ENCODE measurements at regions not wholly inside any gene's neighbourhood (a gene's known extent, or its start where the extent isn't known, plus 50 kb on each side); places are given as distances from the start of the nearest gene placed in this dataset.
"Not testable (repeated sequence)": the region's sequence is repeated elsewhere in the genome, so short reads cannot be mapped to it uniquely, and the experiment has no call there.

DNA sequence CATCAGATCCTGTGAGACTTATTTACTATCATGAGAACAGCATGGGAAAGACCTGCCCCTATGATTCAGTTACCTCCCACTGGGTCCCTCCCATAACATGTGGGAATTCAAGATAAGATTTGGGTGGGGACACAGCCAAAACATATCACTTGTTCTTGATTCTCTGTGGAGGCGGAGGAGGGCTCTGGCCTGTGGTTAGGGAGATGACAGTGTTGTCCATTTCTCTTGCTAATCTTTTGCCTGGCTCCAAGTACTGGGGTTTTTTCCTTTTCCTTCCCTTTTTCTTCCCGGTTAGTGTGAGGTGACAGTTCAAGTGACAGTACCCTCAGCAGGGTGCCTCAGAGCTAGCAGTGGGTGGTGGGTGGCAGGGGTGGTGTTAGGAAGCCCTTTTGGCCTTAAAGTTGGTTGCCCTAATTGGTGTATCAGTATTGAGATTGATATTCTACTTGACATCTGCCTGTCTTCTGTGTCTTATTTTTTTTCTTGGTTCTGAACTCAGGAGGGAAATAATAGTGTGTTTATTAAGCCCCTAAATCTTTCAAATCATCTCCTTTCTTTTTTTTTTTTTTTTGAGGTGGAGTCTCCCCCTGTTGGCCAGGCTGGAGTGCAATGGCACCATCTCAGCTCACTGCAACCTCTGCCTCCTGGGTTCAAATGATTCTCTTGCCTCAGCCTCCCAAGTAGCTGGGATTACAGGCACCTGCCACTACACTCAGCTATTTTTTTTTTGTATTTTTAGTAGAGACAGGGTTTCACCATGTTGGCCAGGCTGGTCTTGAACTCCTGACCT is 192.0 kb downstream of the ASB1 start:
- DNase-seq (ENCODE audit: extremely low read depth, low read depth); H3K4me3 ChIP-seq (replicated peaks; ENCODE audit: low read depth, low read length): not testable (repeated sequence)
- TF ChIP-seq, protein P1, sequence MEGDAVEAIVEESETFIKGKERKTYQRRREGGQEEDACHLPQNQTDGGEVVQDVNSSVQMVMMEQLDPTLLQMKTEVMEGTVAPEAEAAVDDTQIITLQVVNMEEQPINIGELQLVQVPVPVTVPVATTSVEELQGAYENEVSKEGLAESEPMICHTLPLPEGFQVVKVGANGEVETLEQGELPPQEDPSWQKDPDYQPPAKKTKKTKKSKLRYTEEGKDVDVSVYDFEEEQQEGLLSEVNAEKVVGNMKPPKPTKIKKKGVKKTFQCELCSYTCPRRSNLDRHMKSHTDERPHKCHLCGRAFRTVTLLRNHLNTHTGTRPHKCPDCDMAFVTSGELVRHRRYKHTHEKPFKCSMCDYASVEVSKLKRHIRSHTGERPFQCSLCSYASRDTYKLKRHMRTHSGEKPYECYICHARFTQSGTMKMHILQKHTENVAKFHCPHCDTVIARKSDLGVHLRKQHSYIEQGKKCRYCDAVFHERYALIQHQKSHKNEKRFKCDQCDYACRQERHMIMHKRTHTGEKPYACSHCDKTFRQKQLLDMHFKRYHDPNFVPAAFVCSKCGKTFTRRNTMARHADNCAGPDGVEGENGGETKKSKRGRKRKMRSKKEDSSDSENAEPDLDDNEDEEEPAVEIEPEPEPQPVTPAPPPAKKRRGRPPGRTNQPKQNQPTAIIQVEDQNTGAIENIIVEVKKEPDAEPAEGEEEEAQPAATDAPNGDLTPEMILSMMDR (IDR thresholded peaks at IDR 0.05; ENCODE audit: low read depth, low read length, missing control alignments), result peak; percentile 27

DNA sequence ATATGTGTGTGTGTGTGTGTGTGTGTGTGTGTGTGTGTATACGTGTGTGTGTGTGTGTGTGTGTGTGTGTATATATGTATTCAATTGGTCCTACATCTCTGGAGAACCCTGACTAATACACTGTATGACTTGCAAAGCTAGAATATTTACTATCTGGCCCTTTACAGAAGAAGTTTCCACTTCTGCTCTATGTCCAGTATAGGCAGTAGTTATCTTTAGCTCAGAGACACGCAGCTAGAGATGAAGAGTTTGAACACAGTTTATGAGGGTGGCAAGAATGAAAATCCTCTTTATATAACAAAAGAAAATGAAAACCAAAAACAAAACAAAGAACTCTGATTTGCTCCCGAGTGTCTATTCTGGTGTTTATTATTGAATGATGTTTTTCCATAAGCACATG is 201.2 kb downstream of the ASB1 start:
- no peak overlapping the region for H3K4me3 ChIP-seq (replicated peaks; ENCODE audit: low read depth, low read length)

DNA sequence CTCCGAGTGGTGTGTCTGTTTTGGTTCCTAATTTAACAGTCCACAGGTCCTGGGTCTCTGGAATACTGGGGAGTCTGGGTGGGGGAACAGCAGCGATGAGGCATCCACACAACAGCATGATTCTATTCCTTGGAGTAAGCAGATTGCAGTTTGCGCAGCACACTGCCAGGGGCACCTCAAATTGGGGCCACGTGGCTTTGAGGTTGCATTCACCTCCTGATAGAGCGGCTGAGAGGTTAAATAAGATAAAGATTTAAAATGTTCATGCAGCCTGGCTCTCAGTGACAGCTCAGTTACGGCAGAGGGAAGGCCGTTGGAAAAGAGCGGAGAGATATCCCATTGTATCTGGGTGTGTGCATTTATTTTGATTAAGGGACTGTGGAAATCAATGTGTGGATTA is 202.3 kb downstream of the ASB1 start:
- DNase-seq (ENCODE audit: extremely low read depth, low read depth), result no peak
- TF ChIP-seq, protein P1 (IDR thresholded peaks at IDR 0.05; ENCODE audit: low read depth, low read length, missing control alignments), result no peak
- H3K4me3 ChIP-seq (replicated peaks; ENCODE audit: low read depth, low read length), result no peak overlapping the region

More for the DNA sequence above, 201.2 kb downstream of the ASB1 start:
- TF ChIP-seq, protein P1 (IDR thresholded peaks at IDR 0.05; ENCODE audit: low read depth, low read length, missing control alignments), result no peak
- DNase-seq (ENCODE audit: extremely low read depth, low read depth), result no peak

DNA sequence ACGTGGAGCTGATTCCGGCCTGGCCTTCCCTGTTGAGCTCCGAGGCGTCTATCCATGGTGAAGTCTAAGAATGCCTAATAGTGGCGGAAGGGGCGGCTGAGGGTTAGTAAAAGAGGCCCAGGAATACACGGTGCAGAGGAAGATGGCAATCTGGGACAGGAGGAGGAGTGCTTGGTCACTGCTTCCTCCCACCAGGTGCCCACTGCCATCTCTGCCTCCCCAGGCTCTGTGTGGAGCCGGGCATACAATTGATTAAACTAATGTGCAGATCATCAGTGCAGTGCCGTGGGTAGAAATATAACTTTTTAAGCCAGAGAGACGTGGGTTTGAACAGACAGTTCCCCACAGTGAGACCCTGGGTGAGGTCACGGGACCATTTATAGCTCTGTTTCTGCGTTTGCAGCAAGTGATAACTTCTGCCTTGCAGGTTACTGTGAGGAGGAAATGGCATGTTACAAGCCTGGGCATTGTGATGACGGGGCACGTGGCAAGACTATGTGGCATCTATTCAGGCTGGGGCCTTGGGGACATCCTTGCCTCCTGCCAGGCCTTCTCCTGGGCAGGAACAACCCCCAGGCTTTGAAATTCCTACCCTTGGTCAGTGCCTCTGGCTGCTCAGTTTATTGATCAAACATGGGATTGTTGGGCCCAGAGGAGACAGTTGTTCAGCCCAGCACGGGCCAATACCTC is 204.9 kb downstream of the ASB1 start:
- no peak for DNase-seq (ENCODE audit: extremely low read depth, low read depth)
- TF ChIP-seq, protein P1 (IDR thresholded peaks at IDR 0.05; ENCODE audit: low read depth, low read length, missing control alignments), result no peak
- no peak overlapping the region for H3K4me3 ChIP-seq (replicated peaks; ENCODE audit: low read depth, low read length)

DNA sequence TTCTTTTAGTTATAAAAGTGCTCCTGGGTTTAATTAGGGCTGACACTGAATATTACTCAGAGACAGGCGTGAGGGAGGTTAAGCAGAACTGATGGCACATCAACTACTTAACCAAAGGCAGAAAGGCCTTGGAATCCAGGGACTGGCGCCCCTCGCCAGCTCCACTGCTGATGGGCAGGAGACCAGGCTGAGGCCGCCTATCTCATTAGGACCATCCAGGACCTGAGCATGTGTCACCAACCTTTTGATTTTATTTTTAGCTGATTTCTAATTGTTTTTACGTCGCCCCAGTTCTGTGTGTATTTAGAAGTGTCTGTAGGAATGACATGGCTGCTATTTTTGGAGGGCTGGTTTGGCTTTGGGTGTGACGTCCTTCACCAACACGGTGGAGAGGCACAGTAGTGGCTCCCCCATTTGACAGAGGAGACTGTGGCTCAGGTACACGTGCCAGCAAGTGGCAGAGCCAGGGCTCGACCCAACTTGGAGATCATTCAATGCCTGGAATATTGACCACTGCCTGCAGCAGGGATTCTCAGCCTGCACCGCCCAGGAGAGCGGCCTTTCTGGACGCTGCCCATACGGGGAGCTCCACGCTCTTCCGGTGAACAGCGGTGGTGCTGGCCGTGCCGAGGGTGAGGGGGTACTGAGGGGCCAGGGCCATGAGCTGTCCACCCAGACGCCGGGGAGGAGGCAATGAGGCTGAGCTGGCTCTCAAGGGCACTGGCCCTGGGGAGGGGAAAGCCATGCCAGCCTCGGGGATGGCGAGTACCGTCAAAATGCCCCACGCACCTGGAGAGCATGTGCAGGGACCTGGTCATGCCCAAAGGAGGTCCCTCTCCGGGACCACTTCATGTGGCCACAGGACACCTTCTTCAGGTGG is 205.7 kb downstream of the ASB1 start:
- TF ChIP-seq, protein P1 (IDR thresholded peaks at IDR 0.05; ENCODE audit: low read depth, low read length, missing control alignments), result no peak
- DNase-seq (ENCODE audit: extremely low read depth, low read depth), result no peak
- H3K4me3 ChIP-seq (replicated peaks; ENCODE audit: low read depth, low read length), result no peak overlapping the region

DNA sequence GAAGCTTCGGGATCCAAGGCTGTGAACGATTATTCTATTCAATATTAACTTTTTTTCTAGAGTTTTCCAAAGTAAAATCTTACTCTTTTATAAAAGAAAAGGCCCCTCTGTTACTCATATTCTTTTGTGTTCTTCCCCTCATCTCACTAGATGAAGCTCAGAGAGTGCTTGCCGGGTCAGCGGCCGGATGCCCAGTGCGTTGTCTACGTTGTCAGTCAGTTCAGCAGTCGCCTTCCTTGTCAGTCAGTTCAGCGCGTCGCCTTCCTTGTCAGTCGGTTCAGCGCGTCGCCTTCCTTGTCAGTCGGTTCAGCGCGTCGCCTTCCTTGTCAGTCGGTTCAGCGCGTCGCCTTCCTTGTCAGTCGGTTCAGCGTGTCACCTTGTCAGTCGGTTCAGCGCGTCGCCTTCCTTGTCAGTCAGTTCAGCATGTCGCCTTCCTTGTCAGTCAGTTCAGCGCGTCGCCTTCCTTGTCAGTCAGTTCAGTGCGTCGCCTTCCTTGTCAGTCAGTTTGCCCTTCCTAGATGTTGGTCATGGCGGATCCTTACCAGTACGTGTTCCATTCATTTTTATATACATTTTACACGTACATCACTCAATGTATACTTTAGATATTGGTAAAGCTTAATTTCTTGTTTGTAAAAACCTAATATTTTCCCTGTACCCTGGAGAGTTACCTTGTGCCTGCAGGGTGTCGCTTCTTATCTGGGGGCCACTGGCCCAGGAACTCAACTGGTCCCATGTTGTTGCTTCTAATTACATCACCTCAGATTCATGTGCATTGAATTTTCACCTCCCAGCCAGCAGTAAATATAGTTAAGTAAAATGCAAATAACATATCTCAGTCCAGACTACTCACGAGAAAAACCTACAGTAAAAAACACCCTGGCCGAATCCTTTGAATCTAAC is 206.9 kb downstream of the ASB1 start:
- H3K4me3 ChIP-seq (replicated peaks; ENCODE audit: low read depth, low read length), result no peak overlapping the region
- no peak for DNase-seq (ENCODE audit: extremely low read depth, low read depth)
- TF ChIP-seq, protein P1 (IDR thresholded peaks at IDR 0.05; ENCODE audit: low read depth, low read length, missing control alignments), result no peak

Measured in HFF-Myc (cell line).